OCI-LY3 (cell line): ENCODE measurements at regions not wholly inside any gene's neighbourhood (a gene's known extent, or its start where the extent isn't known, plus 50 kb on each side); places are given as distances from the start of the nearest gene placed in this dataset.

Experiments used
- EZH2phosphoT487 ChIP-seq: fragments of 200-600 bp; shearing (Covaris generic); IDR thresholded peaks from 2 replicates; pipeline ENCODE4 v1.6.1; 2018; ENCODE audit warnings: antibody characterized with exemption, mixed run types, low read depth
- TF ChIP-seq, protein P1 (sequence below): fragments of 200-600, 300-600 bp; sonication (generic); IDR thresholded peaks from 2 replicates; pipeline ENCODE4 v1.5.1; 2014; ENCODE audit warnings: antibody characterized with exemption, low read length, low read depth

- TF ChIP-seq, protein P1, sequence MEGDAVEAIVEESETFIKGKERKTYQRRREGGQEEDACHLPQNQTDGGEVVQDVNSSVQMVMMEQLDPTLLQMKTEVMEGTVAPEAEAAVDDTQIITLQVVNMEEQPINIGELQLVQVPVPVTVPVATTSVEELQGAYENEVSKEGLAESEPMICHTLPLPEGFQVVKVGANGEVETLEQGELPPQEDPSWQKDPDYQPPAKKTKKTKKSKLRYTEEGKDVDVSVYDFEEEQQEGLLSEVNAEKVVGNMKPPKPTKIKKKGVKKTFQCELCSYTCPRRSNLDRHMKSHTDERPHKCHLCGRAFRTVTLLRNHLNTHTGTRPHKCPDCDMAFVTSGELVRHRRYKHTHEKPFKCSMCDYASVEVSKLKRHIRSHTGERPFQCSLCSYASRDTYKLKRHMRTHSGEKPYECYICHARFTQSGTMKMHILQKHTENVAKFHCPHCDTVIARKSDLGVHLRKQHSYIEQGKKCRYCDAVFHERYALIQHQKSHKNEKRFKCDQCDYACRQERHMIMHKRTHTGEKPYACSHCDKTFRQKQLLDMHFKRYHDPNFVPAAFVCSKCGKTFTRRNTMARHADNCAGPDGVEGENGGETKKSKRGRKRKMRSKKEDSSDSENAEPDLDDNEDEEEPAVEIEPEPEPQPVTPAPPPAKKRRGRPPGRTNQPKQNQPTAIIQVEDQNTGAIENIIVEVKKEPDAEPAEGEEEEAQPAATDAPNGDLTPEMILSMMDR, result no peak
- TF ChIP-seq EZH2phosphoT487, result no peak
Measured at GRCh38 chr11:38392176-38392575, 1794.1 kb upstream of the RAG2 start.
